HG02623 (cell line): ENCODE measurements at regions not wholly inside any gene's neighbourhood (a gene's known extent, or its start where the extent isn't known, plus 50 kb on each side); places are given as distances from the start of the nearest gene placed in this dataset.

Experiments used
- ATAC-seq: cut with Tn5 transposase; IDR thresholded peaks from one replicate; pipeline ENCODE4 v1.9.1; 2021; ENCODE audit warnings: moderate library complexity; ENCODE audit not compliant: unreplicated experiment

DNA sequence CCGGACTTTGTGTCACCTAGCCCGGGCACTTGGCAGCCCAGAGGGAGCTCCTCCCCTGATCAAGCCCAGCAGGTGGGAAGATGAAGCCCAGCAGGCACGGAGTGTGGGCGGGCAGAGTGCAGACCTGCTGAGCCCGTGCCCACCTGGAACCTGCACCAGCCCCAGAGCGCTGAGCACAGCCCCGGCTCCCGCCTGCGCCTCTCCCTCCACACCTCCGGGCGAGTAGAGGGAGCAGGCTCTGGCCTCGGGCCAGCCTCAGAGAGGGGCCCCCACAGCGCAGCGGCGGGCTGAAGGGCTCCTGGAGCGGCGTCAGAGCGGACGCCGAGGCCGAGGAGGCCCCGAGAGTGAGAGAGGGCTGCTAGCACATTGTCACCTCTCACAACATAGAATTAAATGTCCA lies 257.7 kb downstream of the VGLL3 start:
- ATAC-seq, result no peak

DNA sequence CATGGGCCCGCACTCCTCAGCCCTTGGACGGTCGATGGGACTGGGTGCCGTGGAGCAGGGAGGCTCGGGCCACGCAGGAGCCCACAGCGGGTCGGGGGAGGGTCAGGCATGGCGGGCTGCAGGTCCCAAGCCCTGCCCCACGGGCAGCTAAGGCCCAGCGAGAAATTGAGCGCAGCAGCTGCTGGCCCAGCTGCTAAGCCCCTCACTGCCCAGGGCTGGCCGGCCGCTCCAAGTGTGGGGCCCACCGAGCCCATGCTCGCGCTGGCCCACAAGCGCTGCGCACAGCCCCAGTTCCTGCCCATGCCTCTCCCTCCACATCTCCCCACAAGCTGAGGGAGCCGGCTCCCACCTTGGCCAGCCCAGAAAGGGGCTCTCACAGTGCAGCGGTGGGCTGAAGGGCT lies 259.4 kb downstream of the VGLL3 start:
- ATAC-seq, result no peak

DNA sequence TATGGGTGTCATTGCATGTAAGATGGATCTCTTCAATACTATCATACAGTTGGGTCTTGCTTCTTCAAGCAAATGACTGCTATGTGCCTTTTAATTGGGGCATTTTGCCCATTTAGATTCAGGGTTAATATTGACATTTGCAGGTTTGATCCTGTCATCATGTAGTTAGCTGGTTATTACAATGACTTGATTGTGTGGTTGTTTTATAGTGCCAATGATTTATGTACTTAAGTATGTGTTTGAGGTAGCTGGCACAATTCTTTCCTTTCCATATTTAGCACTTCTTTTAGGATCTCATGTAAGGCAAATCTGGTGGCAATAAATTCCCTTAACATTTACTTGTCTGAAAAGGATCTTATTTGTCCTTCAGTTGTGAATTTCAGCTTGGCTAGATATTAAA lies 267.5 kb downstream of the VGLL3 start:
- no peak for ATAC-seq

DNA sequence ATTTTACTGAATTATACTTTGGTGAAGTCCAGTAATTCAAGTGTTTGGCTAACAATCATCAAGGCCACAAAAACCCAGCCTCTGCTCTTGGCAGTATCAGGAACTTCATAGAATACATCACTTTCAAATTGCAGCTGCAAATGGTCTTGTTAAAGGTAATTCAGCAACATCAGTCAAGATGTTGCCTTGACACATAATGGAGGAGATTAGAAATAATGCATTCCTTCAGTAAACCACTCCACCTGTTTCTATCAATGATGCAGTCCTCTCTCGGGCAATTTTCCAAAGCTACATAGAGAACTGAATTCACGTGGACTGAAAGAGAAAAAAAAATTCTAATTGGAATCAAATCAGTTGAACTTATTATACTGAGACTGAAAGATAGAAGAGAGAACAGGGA lies 279.3 kb downstream of the VGLL3 start:
- no peak for ATAC-seq

DNA sequence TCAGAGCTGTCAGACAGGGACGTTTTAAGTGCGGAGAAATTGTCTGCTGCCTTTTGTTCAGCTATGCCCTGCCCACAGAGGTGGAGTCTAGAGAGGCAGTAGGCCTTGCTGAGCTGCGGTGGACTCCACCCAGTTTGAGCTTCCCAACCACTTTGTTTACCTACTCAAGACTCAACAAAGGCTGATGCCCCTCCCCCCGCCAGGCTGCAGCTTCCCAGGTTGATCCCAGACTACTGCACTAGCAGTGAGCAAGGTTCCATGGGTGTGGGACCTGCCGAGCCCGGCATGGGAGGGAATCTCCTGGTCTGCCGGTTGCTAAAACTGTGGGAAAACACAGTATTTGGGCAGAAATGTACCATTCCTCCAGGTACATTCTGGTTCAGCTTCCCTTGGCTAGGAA lies 282.1 kb downstream of the VGLL3 start:
- no peak for ATAC-seq

DNA sequence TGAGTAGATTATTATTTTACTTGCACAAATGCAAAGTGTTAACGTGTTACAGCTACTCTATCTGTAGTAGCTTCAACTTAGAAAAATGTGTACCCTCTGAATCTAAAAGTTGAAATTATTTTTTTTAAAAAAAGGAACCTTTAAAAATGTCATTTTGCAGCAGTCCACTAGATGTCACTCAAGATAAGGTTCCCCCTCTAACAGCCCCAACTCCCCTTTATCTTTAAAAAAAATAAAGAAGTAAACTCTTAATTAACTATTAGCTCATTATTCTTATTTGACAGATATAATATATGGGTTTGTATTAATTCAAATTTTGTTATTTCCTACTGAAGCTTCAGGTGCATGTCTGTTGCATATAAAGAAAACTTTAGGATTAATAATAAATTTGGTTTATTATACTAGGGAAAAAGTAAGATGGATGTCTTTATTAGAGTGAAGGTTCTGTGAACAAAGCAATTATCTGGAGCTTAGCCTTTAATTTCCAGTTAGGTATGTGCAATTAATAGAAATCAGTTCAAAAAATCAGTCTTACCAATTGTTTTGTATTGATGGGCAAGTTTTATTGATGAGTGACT lies 288.5 kb downstream of the VGLL3 start:
- no peak for ATAC-seq

DNA sequence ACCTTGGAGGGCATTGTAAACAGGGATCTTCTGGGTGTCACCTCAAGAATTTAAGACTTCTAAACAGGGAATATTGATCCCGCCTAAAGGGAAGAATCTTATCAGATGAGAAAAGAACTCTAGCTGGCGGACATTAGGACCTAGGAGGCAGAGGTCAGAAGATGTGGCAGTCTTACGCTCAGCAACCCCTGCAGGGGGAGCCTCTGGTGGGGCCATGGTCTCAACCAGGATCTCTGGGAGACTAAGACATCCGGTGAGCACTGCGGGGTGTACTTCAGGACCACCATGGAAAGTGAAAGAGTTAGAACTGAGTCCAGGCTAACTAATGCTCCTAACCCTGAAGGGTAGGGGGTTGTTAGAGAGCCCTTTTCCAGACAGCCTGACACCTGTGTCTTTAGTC lies 295.2 kb downstream of the VGLL3 start:
- no peak for ATAC-seq

DNA sequence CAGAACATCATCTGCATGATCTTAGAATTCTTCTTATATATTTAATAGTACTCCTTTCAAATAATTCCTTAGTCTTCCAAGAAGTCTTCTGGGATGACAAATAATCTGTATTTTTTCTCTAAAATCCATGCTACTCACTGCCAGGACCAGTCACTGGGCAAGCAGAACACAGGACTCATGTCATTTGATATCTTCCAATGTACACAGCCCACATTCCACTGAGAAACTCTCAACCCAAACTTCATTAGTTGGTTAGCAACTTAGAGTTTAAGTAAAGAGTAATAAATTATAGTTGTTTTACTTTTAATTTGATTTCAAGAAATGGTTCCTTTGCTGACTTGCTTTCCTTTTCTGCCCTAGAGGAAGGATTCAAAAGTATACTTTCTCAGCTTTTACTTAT lies 317.0 kb downstream of the VGLL3 start:
- no peak for ATAC-seq

DNA sequence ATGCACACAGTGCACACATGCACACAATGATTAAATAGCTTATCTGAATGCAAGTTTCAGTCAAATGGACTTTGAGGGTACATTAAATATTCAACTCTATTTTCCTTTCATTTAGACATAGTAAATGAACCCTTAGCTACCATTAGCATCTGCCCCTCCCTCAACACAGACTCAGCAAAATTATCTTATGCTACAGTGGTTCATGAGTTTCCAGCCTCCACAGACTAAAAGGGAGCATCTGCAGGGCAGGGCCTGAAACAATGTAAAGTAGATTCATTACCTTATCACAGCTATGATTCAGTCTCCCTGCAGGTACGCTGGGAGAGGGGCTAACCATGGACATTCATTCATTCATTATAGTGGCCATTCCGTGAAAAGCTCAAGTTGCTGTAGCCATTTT lies 329.1 kb downstream of the VGLL3 start:
- no peak for ATAC-seq

DNA sequence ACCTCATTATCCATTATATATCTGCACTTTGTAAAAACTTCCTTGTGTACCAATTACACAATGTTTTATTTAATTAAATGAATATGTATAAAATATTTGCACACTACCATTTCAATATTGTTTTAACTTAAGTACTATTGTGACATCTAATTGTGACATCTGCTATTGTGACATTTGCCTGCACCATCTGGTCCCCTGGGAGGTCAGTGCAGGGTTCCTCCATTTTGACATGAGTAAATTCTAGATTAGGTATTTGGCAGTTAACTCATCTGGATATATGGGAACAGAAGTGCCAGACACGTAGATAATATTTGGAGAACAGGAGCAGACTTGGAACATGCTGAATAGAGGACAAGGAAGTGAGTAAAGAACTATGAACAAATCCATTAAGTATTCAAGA lies 332.1 kb downstream of the VGLL3 start:
- ATAC-seq, result no peak

DNA sequence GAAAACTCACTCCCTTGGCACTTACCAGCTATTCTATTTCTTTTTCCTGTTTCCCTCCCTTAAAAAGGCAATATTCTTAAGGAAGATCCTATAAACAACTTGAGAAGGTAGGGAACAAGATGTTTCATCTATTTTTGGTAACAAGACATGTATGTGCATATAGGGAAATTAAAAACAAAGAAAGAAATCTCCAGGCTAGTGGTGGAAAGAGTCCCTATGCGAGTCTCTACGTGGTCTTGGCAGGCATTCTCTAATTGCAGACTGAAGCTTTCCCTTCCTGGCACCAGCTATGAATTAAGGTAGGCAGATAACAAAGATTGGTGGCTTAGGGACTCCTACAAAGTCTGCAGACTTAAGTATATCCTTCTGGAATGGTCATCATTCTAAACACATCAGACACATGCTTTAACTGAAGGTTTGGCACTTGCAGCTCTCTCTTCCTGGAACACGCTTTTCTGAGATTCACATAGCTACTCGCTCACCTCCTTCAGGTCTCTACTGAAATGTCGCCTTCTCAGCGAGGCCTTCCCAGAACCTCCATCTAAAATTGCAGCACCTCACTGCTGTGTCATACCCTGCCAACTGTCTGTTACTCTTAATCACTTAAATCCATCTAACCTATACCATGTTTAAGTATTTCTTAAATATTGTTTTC lies 336.0 kb downstream of the VGLL3 start:
- ATAC-seq, result no peak

DNA sequence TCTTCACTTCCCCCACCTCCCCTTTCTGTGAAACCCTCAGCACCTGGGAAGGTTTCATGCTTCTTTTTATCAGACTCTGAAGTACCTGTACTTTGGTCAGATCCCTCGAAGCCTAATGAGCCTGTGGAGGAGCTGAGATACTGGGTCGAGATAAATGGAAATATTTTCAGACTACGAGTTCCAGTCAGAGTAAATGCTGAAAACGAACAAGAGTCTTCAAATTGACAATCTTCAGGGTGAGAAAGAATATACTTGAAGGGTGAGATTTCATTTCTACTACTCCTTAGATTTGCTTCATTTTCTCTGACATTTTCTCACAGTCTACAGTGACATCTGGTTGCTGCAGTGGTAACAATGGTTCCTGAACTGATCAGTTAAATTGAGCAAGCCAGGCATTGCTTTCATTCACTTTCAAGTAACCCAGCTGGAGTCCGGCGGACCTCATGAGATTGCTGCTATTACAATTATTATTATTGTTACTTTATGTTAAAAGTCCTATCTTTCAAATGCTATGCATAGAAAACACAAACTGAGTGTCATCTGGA lies 337.2 kb downstream of the VGLL3 start:
- ATAC-seq, result no peak

DNA sequence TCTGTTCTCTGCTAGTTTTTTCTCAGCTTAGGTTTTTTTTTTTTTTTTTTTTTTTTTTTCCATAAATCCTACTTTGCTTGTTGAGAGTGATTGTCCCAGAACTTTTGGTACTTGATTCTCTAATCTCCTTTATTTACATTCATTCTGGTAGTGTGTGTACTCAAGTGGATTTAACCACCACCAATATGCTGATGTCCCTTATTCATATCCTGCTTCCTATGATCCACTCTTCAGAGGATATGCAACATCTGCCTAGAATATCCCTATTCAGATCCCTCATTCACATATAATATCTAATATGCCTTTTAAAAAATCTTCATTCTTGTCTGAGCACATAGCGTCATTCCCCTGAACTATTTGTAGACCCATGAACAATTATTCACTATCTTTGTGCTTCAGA lies 342.9 kb downstream of the VGLL3 start:
- no peak for ATAC-seq

DNA sequence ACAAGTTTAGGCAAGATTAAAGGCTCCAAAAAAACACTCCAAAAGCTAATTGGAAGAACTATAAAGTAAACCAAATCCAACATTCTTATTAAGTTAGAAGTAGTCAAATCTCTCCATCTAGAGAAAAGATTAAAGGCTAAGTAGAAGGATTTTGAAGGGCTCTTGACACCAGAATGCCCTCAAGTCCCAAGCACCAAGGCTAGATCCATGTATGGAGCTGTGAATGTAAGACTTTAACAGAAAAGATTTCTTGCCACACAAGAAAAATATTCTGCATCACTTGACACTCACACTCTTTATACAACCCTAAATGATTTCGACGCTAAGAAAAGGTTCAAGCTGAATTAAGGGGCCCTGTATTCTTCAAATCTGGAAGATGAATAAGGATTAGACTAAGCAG lies 345.2 kb downstream of the VGLL3 start:
- no peak for ATAC-seq

DNA sequence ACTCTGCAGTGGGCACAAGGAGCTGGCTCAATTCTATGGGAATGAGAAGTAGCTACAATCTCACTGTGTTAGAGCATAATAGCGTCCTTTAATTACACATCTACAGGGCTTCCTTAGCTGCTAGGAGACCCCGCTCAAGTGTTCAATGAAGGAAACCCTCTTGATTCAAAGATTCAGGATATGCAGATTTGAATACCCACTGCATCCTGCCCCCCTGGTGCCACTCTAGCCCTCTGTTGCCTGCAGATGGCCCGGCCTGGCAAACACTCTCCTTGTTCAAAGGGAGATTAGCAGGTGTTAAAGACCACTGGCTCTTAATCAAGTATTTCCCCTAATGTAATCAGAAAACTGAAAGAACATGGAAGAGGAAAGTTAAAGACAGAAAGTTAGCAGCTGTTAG lies 356.6 kb downstream of the VGLL3 start:
- no peak for ATAC-seq

DNA sequence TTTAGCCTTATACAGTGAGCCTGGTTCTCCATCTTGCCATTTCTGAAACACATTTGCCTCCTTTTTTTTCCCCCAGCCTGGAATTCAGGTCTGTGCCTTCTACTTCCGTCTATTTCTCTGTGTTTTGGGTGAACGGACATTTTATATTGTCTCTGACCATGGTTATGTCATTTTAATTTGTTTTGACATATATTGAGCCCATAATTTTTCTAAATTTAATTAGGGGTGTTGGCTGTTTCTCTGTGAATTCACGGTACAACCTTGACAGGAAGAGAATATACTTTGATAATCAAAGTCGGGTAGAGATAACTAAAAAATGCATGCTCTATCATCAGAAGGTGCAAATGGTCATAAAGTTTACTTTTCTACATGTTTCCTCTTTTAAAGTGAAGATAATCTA lies 361.4 kb downstream of the VGLL3 start:
- no peak for ATAC-seq

DNA sequence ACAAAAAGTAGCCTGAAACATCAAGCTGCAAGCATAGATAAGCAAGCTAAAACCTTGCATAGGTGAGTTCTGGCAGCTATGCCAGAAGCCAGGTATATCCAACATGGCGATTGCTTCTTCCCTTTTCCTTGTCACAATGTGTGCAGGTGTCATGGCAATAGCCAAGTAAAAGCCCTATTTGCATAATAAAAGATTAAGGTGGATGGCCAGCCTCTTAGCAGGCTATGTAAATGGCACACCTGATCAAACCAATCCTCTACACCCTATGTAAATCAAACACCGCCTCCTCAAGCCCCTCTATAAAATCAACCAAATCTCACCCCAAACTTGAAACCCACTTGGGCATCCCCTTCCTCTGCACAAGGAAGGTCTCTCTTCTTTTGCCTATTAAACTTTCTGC lies 366.8 kb downstream of the VGLL3 start:
- no peak for ATAC-seq

DNA sequence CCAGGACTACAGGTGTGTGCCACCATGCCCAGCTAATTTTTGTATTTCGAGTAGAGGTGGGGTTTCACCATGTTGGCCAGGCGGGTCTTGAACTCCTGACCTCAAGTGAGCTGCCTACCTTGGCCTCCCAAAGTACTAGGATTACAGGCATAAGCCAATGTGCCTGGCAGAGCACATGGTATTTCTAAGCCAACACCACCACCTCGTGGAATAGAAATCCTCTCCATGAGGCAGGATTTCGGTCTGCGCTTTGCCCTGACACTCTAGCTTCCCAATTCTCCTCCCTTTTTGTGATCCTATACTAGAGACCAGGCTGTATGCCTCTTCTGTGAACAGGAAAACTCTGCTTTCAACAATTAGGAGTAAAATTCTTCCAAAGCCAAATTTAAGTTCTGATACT lies 372.2 kb downstream of the VGLL3 start:
- no peak for ATAC-seq

DNA sequence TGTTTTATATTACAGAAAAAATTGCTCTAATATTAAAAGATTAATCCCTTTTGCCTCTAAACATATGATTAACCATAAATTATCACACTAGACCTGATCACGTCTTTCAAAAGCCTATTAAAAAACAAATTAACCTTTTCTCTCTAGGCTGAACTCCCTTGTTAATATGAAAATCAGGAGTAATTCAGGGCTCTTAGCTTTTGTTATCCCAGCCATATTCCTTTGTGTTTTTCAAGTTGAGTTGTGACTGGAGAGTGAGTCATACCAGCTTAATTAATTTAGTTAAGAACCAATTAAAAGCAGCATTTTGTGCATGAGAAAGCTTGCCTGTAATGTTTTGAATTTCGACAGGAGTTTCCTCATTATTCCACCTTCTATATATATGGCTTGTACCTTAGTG lies 385.8 kb downstream of the VGLL3 start:
- no peak for ATAC-seq

DNA sequence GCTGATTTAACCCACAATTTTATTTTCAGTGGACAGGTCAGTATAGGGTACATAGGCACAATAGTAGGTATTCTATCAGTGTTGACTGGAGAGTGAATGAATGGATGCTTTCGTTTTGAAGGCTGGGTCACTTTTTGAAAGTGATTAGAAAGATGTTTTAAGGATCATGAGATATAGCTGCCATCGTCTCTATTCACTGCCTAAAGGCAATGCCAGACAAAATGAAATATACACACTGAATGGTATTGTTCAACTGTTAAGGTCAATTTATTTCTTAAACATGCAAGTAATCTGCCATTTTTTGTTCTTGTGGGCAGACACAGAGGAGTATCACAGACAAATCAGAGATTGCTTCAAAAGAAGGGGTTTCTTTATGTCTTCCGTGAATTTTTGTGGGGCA lies 395.3 kb downstream of the VGLL3 start:
- ATAC-seq, result no peak

DNA sequence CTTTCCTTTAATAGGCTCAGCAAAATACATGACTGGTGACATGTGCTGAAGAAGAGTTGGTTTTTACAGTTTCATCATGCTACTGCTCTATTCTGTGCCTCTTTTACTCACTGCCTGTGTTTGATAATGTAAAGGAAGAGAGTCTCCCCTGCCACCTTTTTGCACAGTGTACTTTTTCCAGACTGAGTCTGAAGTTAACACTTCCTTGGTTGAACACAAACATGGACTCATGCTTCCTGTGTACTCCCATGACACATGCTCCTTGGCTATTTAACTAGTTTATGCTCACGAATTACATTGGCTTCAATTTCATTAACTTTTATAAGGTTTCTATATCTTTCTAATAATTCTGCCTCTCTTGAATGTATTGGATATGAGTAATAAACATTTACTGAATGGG lies 396.1 kb downstream of the VGLL3 start:
- no peak for ATAC-seq

DNA sequence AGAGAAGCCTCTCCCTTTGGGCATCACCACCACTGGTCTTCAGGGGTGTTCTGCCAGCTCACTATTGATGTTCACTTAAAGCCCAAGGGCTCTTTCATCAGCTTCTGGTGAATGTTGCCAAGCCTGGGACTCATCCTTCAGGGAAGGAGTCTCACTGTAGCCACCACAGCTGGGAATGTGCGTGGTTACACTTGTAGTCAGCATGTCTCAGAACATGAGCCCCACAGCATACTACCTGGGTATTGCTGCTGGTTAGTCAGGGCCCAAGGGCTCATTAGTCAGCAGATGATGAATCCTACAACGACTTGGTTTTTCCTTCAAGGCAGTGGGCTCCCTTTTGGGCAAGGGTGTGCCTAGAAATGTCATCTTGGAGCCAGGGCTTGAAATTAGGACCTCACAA lies 412.9 kb downstream of the VGLL3 start:
- no peak for ATAC-seq

DNA sequence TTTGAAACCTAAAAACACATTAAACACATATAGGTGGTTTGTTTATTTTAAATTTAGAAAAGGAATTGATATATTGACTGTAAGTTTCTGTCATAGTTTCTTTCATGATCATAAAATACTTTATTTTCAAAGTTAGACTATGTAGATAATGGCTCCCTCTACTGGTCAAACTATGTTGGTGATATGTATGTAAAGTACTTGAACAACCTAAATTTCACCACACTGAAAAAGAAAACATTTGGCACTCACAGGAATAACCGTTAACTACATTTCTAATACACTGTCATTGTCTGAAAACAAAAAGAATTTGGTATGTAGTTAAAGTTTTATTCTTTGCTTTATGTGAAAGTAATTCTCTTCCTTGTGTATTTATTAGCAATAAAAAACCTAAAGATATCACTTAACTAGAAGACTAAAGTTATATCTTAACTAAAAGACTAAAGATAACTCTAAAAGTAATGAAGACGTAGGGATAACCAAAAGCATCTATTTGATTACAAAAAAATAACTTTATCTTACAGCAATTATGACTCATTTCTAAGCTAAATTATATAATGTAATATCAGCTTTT lies 427.5 kb downstream of the VGLL3 start:
- ATAC-seq, result peak; percentile 58
